Right lobe of liver (tissue), 6 donors: ENCODE measurements at regions not wholly inside any gene's neighbourhood (a gene's known extent, or its start where the extent isn't known, plus 50 kb on each side); places are given as distances from the start of the nearest gene placed in this dataset.

Experiments
- ATAC-seq, 4 donors: fragments of 200-7000 bp; cut with Tn5 transposase; one replicate each; pipeline ENCODE4 v1.9.1; 2020; ENCODE audit warnings: mild to moderate bottlenecking in 4 of 4, moderate library complexity in 4 of 4
- DNase-seq, 3 donors: peaks; one replicate each; pipeline ENCODE4 v3.0.0-alpha.2; 2020
- H3K27ac ChIP-seq, 3 donors: fragments of 200-600 bp; one replicate each; pipeline ENCODE4 v1.8.0; 2022
- H3K27me3 ChIP-seq, 2 donors: fragments of 200-600 bp; one replicate each; pipeline ENCODE4 v1.8.0; 2022
- H3K36me3 ChIP-seq, 4 donors: fragments of 200-600 bp; sonication (generic) in 1 of 4; one replicate each; pipeline versions ENCODE4 v1.5.1 to v1.8.0; 2017 to 2022; ENCODE audit warnings: control low read depth in 1 of 4
- H3K4me1 ChIP-seq, 4 donors: fragments of 200-600 bp; sonication (generic) in 1 of 4; one replicate each; pipeline versions ENCODE4 v1.5.1 to v1.8.0; 2017 to 2022; ENCODE audit warnings: control low read depth in 1 of 4
- H3K4me3 ChIP-seq, 3 donors: fragments of 200-600 bp; one replicate each; pipeline ENCODE4 v1.8.0; 2022
- H3K9me3 ChIP-seq, 4 donors: fragments of 200-600 bp; sonication (generic) in 1 of 4; one replicate each; pipeline versions ENCODE4 v1.5.1 to v1.8.0; 2017 to 2022; ENCODE audit warnings: control low read depth in 1 of 4
- CTCF ChIP-seq, 4 donors: fragments of 200-600 bp in 3 of 4; fragments of 450-650 bp in 1 of 4; IDR thresholded peaks; one replicate each; pipeline versions ENCODE4 v1.5.1 to v1.8.0; 2016 to 2022; ENCODE audit warnings: antibody characterized with exemption in 4 of 4, mild to moderate bottlenecking in 2 of 4
- POLR2A ChIP-seq: fragments of 450-650 bp; IDR thresholded peaks from one replicate; pipeline ENCODE4 v1.6.1; 2017; ENCODE audit warnings: antibody characterized with exemption, mild to moderate bottlenecking
- whole genome bisulfite sequencing: methylation state at CpG from one replicate; pipeline ENCODE4 v1.1.6; 2018; ENCODE audit warnings: low coverage, low lambda C conversion rate; ENCODE audit not compliant: insufficient coverage; ENCODE audit errors: missing lambda C conversion rate; 5-methylcytosine and 5-hydroxymethylcytosine counted together
- intact Hi-C, 2 donors: fragments of 100-400 bp; cut with DNase I; formaldehyde crosslinking; loops; one replicate each; pipeline versions ENCODE4 v1.11.2 to v1.14.1; 2022
- donor health status: DM: no; HTN: yes; CAD: no.
- donor health status: DM: no; HTN: no; CAD: no.
- donor health status: DM: no; HTN: no; CAD: no.
- donor health status: DM: no; HTN: yes; CAD: no.
- donor health status: DM: no; HTN: yes; CAD: no.

- DNase-seq, result no peak
- no peak overlapping the region for H3K27ac ChIP-seq
- intact Hi-C loops, result loop anchor here in 1 of 2 donors (10.0 kb wide), 1 partner anchor 89 kb away; no protein-coding TSS in a partner anchor
- H3K27me3 ChIP-seq, result no peaks in the 10 kb centered on the region
- no peak for ATAC-seq
- peaks cover 0 to 5% (median 0%) of the 10 kb centered on the region in 4 donors for H3K9me3 ChIP-seq
- WGBS, result 59% methylated on average over 4 of the region's 4 CpGs
- no peak for TF ChIP-seq CTCF (IDR thresholded peaks at IDR 0.05)
- no peak for TF ChIP-seq POLR2A
- no peaks in the 10 kb centered on the region for H3K36me3 ChIP-seq
- H3K4me1 ChIP-seq, result peaks cover 0 to 41% (median 20%) of the 10 kb centered on the region in 4 donors
- H3K4me3 ChIP-seq, result no peak overlapping the region
These were observed 254.3 kb downstream of the ACKR3 start for GRCh38 chr2:236823963-236824362.

GRCh38 chr2:236824836-236825235, 255.2 kb downstream of the ACKR3 start:
- Histone ChIP-seq H3K4me3 (no peak overlapping the region), H3K9me3 (peaks cover 0 to 5% (median 0%) of the 10 kb centered on the region in 4 donors), H3K27me3 (no peaks in the 10 kb centered on the region), H3K4me1 (peaks cover 0 to 47% (median 24%) of the 10 kb centered on the region in 4 donors), H3K27ac (peak overlapping the region in 2 of 3 donors; percentile 8 to 15), H3K36me3 (no peaks in the 10 kb centered on the region)
- intact Hi-C loops, result loop anchor here in 1 of 2 donors (10.0 kb wide), 1 partner anchor 90 kb away; no protein-coding TSS in a partner anchor
- WGBS, result 24% methylated on average over 3 of the region's 3 CpGs
- DNase-seq (peak in 2 of 3 donors; percentile 68 to 74), ATAC-seq (peak; percentile 49 to 63 (median 58))
- TF ChIP-seq CTCF (IDR thresholded peaks at IDR 0.05) (no peak), POLR2A (no peak)

- no peak overlapping the region for H3K4me3 ChIP-seq
- no peak for DNase-seq
- H3K36me3 ChIP-seq, result no peaks in the 10 kb centered on the region
- TF ChIP-seq CTCF (IDR thresholded peaks at IDR 0.05) (no peak), POLR2A (no peak)
- WGBS, result 69% methylated on average over 5 of the region's 6 CpGs
- ATAC-seq, result no peak
- no peak overlapping the region for H3K27ac ChIP-seq
- intact Hi-C loops, result loop anchor here in 1 of 2 donors (10.0 kb wide), 1 partner anchor 91 kb away; no protein-coding TSS in a partner anchor
- no peaks in the 10 kb centered on the region for H3K27me3 ChIP-seq
- H3K9me3 ChIP-seq, result peaks cover 0 to 5% (median 0%) of the 10 kb centered on the region in 4 donors
- H3K4me1 ChIP-seq, result peaks cover 0 to 43% (median 19%) of the 10 kb centered on the region in 4 donors
These were observed 256.4 kb downstream of the ACKR3 start for GRCh38 chr2:236825989-236826510.

- H3K4me3 ChIP-seq, result no peak overlapping the region
- peaks cover 0 to 4% (median 0%) of the 10 kb centered on the region in 4 donors for H3K9me3 ChIP-seq
- intact Hi-C loops, result loop anchor here in 1 of 2 donors (10.0 kb wide), 1 partner anchor 92 kb away; no protein-coding TSS in a partner anchor
- 68% methylated on average over 6 of the region's 6 CpGs for WGBS
- TF ChIP-seq CTCF (IDR thresholded peaks at IDR 0.05) (no peak), POLR2A (no peak)
- H3K36me3 ChIP-seq, result no peaks in the 10 kb centered on the region
- H3K27ac ChIP-seq, result no peak overlapping the region
- ATAC-seq (peak in 1 of 4 donors; percentile 5), DNase-seq (no peak)
- H3K4me1 ChIP-seq, result peaks cover 0 to 38% (median 15%) of the 10 kb centered on the region in 4 donors
- no peaks in the 10 kb centered on the region for H3K27me3 ChIP-seq
These were observed 257.1 kb downstream of the ACKR3 start for GRCh38 chr2:236826606-236827156.
